Fibroblast of villous mesenchyme (primary cell): ENCODE measurements at regions not wholly inside any gene's neighbourhood (a gene's known extent, or its start where the extent isn't known, plus 50 kb on each side); places are given as distances from the start of the nearest gene placed in this dataset.

Source experiments
- DNase-seq: peaks from one replicate; pipeline ENCODE4 v3.0.0-alpha.2; 2010; ENCODE audit warnings: low read depth
- H3K4me3 ChIP-seq: 2 replicates; pipeline ENCODE4 v1.5.1; 2011; ENCODE audit warnings: low read depth, mild to moderate bottlenecking, low read length
- CTCF ChIP-seq: IDR thresholded peaks from 2 replicates; pipeline ENCODE4 v1.5.1; 2012; ENCODE audit warnings: low read depth, mild to moderate bottlenecking, low read length; ENCODE audit not compliant: insufficient read depth

- DNase-seq, result no peak
- no peak overlapping the region for H3K4me3 ChIP-seq
- TF ChIP-seq CTCF, result no peak
Observed at GRCh38 chr4:124535003-124535402, 177.5 kb downstream of the ANKRD50 start.

GRCh38 chr4:124536946-124537345 lies 175.6 kb downstream of the ANKRD50 start:
- TF ChIP-seq CTCF, result no peak
- no peak overlapping the region for H3K4me3 ChIP-seq
- no peak for DNase-seq

GRCh38 chr4:124537971-124538370 lies 174.6 kb downstream of the ANKRD50 start:
- H3K4me3 ChIP-seq, result no peak overlapping the region
- no peak for DNase-seq
- no peak for TF ChIP-seq CTCF

GRCh38 chr4:124540014-124540413 lies 172.5 kb downstream of the ANKRD50 start:
- DNase-seq, result no peak
- TF ChIP-seq CTCF, result no peak
- no peak overlapping the region for H3K4me3 ChIP-seq

- no peak overlapping the region for H3K4me3 ChIP-seq
- DNase-seq, result no peak
- TF ChIP-seq CTCF, result no peak
Observed at GRCh38 chr4:124541652-124542420, 170.7 kb downstream of the ANKRD50 start.

GRCh38 chr4:124555959-124556358 lies 156.6 kb downstream of the ANKRD50 start:
- TF ChIP-seq CTCF, result no peak
- no peak for DNase-seq
- H3K4me3 ChIP-seq, result no peak overlapping the region

- H3K4me3 ChIP-seq, result no peak overlapping the region
- DNase-seq, result no peak
- TF ChIP-seq CTCF, result no peak
Observed at GRCh38 chr4:124564121-124564520, 148.4 kb downstream of the ANKRD50 start.
